ENCODE measurements at regions not wholly inside any gene's neighbourhood (a gene's known extent, or its start where the extent isn't known, plus 50 kb on each side); places are given as distances from the start of the nearest gene placed in this dataset.
"Not testable (repeated sequence)": the region's sequence is repeated elsewhere in the genome, so short reads cannot be mapped to it uniquely, and the experiment has no call there.

GRCh38 chr6:6725468-6726209, 137.1 kb downstream of the LY86 start:
- no peak for DNase-seq

- DNase-seq = no peak
Measured at GRCh38 chr6:6728169-6728941, 139.8 kb downstream of the LY86 start.

GRCh38 chr6:6729971-6730370, 141.5 kb downstream of the LY86 start:
- no peak for DNase-seq

- DNase-seq = no peak
Measured at GRCh38 chr6:6730831-6731230, 142.3 kb downstream of the LY86 start.

- DNase-seq = no peak
Measured at GRCh38 chr6:6734479-6735465, 146.3 kb downstream of the LY86 start.

- no peak for DNase-seq
Measured at GRCh38 chr6:6736791-6737654, 148.5 kb downstream of the LY86 start.

GRCh38 chr6:6737671-6738070, 149.2 kb downstream of the LY86 start:
- no peak for DNase-seq

- no peak for DNase-seq
Measured at GRCh38 chr6:6738108-6738507, 149.6 kb downstream of the LY86 start.

- no peak for DNase-seq
Measured at GRCh38 chr6:6738922-6739716, 150.6 kb downstream of the LY86 start.

GRCh38 chr6:6740595-6740994, 152.1 kb downstream of the LY86 start:
- DNase-seq = no peak

GRCh38 chr6:6741264-6741663, 152.7 kb downstream of the LY86 start:
- DNase-seq = no peak

GRCh38 chr6:6742535-6742934, 154.0 kb downstream of the LY86 start:
- no peak for DNase-seq

- no peak for DNase-seq
Measured at GRCh38 chr6:6744551-6744950, 156.0 kb downstream of the LY86 start.

- DNase-seq = not testable (repeated sequence)
Measured at GRCh38 chr6:6745637-6746332, 157.3 kb downstream of the LY86 start.

GRCh38 chr6:6746333-6746969, 157.9 kb downstream of the LY86 start:
- no peak for DNase-seq

GRCh38 chr6:6746970-6747338, 158.4 kb downstream of the LY86 start:
- no peak for DNase-seq

GRCh38 chr6:6747371-6747770, 158.9 kb downstream of the LY86 start:
- no peak for DNase-seq

- DNase-seq = no peak
Measured at GRCh38 chr6:6748001-6748400, 159.5 kb downstream of the LY86 start.

GRCh38 chr6:6749702-6750491, 161.4 kb downstream of the LY86 start:
- no peak for DNase-seq
